ENCODE measurements at regions not wholly inside any gene's neighbourhood (a gene's known extent, or its start where the extent isn't known, plus 50 kb on each side); places are given as distances from the start of the nearest gene placed in this dataset.
"Not testable (repeated sequence)": the region's sequence is repeated elsewhere in the genome, so short reads cannot be mapped to it uniquely, and the experiment has no call there.

DNA sequence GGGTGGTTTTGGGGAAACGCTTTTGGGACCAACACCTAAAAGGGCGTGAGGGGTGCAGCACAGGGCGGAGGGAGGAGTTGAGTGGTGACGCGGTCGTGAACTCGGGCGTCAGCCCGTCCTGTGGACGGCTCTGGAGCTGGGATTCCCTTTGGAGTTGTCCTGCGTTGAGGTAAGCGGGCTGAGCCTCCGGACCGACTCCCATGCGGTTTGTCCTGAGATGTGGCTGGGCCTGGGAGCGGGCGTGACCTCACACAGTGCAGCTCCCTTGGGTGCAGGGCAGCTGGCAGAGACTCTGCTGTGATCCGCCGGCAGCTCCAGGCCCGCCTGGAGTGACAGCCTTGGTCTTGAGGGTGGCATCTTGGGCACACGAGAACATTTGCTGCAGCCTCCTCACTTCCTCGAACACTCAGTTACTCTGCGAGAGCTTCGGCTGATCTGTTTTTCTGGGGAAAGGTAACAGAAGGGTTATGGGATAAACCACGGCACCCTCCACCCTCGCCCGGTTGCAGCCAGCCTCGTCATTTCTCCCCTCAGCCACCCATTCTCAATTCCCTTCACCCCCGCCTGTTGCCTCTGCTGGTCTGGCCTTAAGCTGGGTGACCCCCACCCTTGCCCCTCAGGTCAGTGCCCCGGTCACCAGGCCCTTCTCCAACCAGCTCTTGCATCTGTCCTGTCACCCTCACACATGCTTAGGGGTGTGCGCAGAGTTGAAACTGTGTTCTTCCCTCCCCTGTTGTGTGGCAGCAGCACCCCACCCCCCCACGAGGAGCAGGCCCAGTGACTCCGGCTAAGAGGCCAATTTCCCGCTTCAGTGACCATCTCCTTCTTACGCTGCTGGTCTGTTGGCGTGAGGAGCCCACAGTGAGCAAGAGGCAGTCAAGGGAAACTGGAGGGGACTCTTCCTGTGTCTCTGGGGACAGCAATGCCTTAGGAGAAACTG, 94.2 kb upstream of the COL5A1 start:
- DNase-seq = no peak

GRCh38 chr9:134548185-134548584, 93.4 kb upstream of the COL5A1 start:
- DNase-seq = no peak

GRCh38 chr9:134548618-134549017, 93.0 kb upstream of the COL5A1 start:
- no peak for DNase-seq

- no peak for DNase-seq
Observed at GRCh38 chr9:134549336-134549735, 92.3 kb upstream of the COL5A1 start.

DNA sequence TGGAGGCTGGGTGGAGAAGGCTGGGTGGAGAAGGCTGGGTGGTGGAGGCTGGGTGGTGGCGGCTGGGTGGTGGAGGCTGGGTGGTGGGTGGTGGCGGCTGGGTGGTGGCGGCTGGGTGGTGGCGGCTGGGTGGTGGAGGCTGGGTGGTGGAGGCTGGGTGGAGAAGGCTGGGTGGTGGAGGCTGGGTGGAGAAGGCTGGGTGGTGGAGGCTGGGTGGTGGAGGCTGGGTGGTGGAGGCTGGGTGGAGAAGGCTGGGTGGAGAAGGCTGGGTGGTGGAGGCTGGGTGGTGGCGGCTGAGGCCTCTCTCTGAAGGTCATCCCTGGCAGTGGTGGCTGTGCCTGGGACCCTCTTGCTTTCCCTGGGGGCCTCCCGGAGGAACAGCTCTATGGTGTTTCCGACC, 91.5 kb upstream of the COL5A1 start:
- not testable (repeated sequence) for DNase-seq

DNA sequence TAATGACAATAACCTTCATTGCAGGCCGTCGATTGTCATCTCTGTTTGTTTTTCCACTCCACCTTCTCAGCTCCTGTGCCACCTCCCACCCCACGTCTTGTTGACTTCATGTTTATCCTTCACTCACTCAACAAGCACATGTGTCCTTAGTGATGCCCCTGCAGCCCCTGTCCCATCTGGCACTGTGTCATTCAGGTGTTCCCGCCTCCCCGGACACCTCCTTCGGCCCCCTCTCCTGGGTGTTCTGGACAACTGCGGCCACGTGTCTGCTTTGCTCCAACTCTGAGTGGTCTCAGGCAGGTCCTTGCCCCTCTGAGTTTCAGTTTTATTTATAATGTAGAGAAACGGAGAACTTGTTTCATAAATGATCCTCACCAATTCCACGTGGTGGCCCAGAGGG, 91.0 kb upstream of the COL5A1 start:
- DNase-seq = no peak

DNA sequence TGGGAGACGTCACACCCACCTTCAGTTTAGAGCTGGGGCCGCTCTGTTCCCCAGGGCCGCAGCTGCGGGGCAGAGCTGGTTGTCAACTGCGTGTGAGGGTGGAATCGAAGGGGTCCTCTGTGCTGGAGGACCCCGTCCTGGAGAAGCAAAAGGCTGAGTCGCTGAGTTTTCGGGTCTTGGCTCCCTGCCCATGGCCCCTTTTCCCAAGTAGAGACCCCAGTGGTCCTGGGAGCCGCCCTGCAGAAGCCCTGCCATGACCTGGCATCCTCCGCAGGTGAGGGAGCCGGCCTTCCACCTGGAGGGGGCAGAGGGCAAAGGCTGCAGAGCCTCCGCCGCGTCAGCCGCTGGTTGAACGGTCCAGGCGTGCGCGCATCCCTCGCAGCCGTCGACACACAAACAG, 90.4 kb upstream of the COL5A1 start:
- no peak for DNase-seq

GRCh38 chr9:134551644-134552348, 89.8 kb upstream of the COL5A1 start:
- no peak for DNase-seq

DNA sequence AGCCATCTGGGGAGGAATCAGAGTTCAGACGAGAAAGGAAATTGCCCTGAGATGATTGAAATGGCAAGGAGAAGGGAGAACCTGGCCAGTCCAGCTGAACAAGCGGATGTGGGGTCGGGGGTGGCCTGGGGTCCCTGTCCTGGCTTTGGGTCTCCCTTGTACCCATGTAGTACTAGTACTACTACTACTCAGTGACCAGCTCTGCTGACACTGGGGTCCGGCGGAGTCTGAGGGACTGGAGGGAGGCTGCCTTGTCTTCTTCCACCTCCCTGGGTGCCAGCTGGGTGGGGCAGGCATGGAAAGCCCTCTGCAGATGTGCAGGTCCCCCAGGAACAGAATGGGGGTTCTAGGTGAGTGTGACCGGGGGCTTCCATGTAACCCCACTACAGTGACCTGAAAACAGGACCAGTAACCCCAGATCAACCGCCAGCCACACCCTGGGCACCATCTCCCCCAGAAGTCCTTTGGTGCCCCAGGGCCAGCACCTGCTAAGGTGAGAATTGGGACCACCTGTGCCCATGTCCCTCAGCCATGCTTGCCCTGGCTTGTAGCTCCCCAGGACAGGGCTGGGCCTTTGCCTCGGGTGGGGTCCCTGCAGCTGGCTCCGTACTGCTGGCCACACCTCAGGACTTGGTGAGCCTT, 89.1 kb upstream of the COL5A1 start:
- no peak for DNase-seq

- DNase-seq = no peak
Observed at GRCh38 chr9:134553061-134553891, 88.3 kb upstream of the COL5A1 start.

DNA sequence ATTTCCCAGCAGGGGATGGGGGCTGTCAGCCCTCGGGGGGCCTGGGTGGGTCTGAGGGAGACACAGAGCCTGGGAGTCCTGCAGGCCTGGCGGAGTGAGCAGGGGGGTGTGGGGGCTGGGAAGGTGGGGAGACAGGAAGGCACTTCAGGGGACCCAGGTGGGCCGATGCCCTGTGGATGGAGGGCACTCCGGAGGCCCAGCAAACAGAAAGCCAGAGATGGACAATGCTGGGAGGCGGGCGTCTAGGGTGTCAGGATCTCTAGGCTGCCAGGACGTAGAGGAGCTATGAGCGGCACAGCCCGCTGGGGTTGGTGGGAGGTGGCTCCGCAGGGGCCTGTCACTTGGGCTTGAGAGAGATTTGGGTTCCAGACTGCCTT, 87.6 kb upstream of the COL5A1 start:
- DNase-seq = no peak

DNA sequence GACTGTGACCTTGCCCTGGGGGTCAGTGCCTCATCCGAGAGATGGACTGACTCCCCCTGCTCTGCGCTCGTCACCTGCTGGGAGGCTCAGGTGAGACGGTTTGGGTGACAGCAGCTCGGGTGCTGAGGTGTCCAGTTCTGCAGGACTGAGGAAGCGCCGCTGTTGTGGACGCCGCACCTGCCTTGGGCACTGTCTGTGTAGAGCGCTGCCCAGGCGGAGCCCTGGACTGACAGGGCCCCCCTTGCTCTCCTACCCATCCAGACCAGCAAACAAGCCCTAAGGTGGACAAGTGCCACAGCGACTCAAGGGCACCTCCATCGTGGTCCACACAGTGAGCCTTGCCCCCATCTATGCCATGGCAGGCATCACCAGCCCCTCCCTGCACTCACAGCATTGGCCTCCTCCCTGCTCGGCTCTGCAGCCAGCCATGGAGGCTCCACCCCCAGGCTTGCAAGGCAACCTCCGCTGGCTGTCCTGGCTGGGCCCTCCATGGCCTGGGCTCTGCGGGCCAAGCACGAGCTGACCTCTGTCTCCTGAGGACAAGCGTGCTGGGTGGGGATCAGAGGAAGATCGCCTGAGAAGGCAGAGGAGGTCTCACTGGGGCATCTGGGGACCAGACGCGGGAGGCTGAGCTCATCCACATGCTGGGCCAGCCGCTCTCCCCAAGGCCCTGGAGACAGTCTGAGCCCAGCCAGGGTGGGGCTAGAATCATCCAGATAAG, 87.1 kb upstream of the COL5A1 start:
- DNase-seq = no peak

- no peak for DNase-seq
Observed at GRCh38 chr9:134555094-134555650, 86.4 kb upstream of the COL5A1 start.

DNA sequence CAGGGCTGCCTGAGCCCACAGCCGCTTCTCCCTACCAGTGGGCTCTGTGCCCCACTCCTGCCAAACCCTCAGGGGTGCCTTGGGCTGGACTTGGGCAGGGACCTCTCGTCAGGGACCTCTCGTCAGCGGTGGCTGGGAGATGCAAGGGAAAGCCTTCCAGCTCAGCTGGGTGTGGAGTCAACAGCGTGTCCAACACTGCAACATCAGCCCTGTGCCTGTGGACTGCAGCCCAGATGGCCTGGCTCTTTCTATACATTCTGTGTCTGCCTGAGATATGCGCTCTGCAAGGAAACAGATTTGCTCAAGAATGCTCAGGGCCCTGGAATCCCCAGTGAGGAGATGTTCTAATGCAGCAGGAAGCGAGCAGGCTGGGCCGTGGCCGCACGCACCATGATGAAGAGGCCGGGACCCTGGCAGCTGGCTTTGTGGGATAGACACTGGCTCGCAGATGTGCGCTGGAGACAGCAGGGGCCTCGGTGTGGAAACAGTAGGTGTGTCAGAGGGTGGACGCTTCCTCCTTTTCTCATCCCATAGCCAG, 85.0 kb upstream of the COL5A1 start:
- no peak for DNase-seq

DNA sequence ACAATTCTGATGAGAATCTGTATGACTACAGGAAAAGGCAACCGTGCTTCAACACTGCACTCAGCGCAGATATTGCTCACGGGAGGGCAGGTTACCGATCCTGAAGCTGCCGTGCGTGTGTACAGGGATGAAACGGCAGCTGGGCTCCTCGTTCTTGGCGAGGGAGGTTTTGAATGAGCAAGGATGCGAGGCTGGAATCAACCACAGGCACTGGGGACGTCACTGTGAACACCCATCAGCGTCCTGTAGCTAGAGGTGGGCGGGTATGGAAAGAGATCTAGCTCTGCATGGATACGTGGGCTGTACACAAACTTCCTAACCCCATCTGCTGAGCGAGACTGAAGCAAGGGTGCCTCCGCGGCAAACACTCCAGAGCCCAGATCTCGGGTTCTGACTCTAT, 84.3 kb upstream of the COL5A1 start:
- DNase-seq = no peak

DNA sequence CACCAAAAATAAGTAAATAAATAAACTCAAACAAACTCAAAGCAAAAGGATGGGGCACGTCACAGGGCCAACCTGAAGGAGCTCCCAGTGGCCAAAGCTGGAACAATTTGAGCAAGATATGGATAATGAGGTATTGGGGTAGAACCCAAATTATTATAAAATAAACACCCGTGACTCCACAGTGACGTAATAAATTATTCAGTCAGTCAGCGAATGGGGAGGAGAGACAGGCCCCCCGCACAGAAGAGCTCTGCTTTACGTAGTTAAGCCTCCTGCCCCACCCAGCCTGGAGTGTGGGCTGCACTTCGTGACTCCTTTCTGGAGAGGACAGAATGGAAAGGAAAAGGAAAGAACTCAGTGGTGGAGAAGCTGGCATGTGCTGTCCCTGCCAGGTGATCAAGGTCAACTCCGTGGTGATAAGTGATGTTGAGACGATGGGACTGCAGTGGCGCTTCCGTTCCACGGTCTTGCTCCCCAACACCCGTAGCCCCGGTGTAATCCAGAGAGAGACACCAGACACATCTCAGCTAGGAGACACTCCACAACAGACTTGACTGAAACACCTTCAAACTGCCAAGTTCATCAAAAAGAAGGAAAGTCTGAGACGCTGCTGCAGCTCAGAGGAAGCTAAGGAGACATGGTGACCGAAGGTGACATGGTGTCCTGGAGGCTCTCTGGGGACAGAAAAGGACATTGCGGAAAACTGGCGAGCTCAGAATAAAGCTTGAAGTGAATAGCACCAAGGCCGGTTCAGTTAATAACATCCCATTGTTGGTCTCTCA, 83.3 kb upstream of the COL5A1 start:
- DNase-seq = no peak

- no peak for DNase-seq
Observed at GRCh38 chr9:134559013-134559412, 82.6 kb upstream of the COL5A1 start.

- no peak for DNase-seq
Observed at GRCh38 chr9:134560206-134560605, 81.4 kb upstream of the COL5A1 start.

GRCh38 chr9:134560654-134561053, 80.9 kb upstream of the COL5A1 start:
- DNase-seq = no peak

- no peak for DNase-seq
Observed at GRCh38 chr9:134561427-134562145, 80.0 kb upstream of the COL5A1 start.
